DMS153 (cell line): ENCODE measurements at regions not wholly inside any gene's neighbourhood (a gene's known extent, or its start where the extent isn't known, plus 50 kb on each side); places are given as distances from the start of the nearest gene placed in this dataset.

Experiments
- DNase-seq: peaks from one replicate; lab custom pipeline; 2025; lab: John Stamatoyannopoulos, UW

- DNase-seq: no peak
Measured at GRCh38 chr5:2147504-2148311, 265.0 kb upstream of the IRX4 start.

GRCh38 chr5:2143646-2144353 is 261.1 kb upstream of the IRX4 start:
- DNase-seq: no peak

- no peak for DNase-seq
Measured at GRCh38 chr5:2143088-2143487, 260.4 kb upstream of the IRX4 start.

GRCh38 chr5:2142456-2142954 is 259.8 kb upstream of the IRX4 start:
- DNase-seq: no peak

- DNase-seq: no peak
Measured at GRCh38 chr5:2141254-2142000, 258.7 kb upstream of the IRX4 start.

GRCh38 chr5:2140501-2141175 is 257.9 kb upstream of the IRX4 start:
- DNase-seq: no peak

- no peak for DNase-seq
Measured at GRCh38 chr5:2139478-2139877, 256.8 kb upstream of the IRX4 start.

GRCh38 chr5:2138896-2139295 is 256.2 kb upstream of the IRX4 start:
- DNase-seq: no peak

GRCh38 chr5:2137444-2138050 is 254.8 kb upstream of the IRX4 start:
- DNase-seq: no peak

GRCh38 chr5:2136728-2137333 is 254.1 kb upstream of the IRX4 start:
- DNase-seq: no peak

GRCh38 chr5:2135833-2136232 is 253.1 kb upstream of the IRX4 start:
- no peak for DNase-seq

- DNase-seq: no peak
Measured at GRCh38 chr5:2135354-2135753, 252.6 kb upstream of the IRX4 start.

GRCh38 chr5:2134543-2135292 is 252.0 kb upstream of the IRX4 start:
- DNase-seq: no peak

GRCh38 chr5:2133936-2134335 is 251.2 kb upstream of the IRX4 start:
- no peak for DNase-seq

GRCh38 chr5:2133080-2133479 is 250.4 kb upstream of the IRX4 start:
- DNase-seq: no peak

GRCh38 chr5:2132497-2132847 is 249.7 kb upstream of the IRX4 start:
- no peak for DNase-seq

GRCh38 chr5:2131826-2132496 is 249.2 kb upstream of the IRX4 start:
- no peak for DNase-seq

GRCh38 chr5:2131196-2131595 is 248.5 kb upstream of the IRX4 start:
- DNase-seq: no peak

- DNase-seq: no peak
Measured at GRCh38 chr5:2130361-2130760, 247.6 kb upstream of the IRX4 start.
